Fibroblast of mammary gland (primary cell): ENCODE measurements at regions not wholly inside any gene's neighbourhood (a gene's known extent, or its start where the extent isn't known, plus 50 kb on each side); places are given as distances from the start of the nearest gene placed in this dataset.

Experiments used
- DNase-seq: peaks from one replicate; pipeline ENCODE4 v3.0.0-alpha.2; 2010; ENCODE audit warnings: low read depth
- H3K4me3 ChIP-seq: 2 replicates; pipeline ENCODE4 v1.5.1; 2011; ENCODE audit warnings: low read depth, mild to moderate bottlenecking, low read length, moderate library complexity; ENCODE audit not compliant: control insufficient read depth
- CTCF ChIP-seq: conservative IDR thresholded peaks from 2 replicates; pipeline ENCODE4 v1.5.1; 2011; ENCODE audit warnings: low read depth, low read length, inconsistent platforms; ENCODE audit not compliant: control insufficient read depth, insufficient read depth

GRCh38 chr12:124384299-124384894 lies 89.5 kb downstream of the RFLNA start:
- H3K4me3 ChIP-seq: no peak overlapping the region
- no peak for TF ChIP-seq CTCF
- DNase-seq: no peak

GRCh38 chr12:124383028-124383427 lies 88.1 kb downstream of the RFLNA start:
- no peak for TF ChIP-seq CTCF
- H3K4me3 ChIP-seq: no peak overlapping the region
- no peak for DNase-seq

- no peak overlapping the region for H3K4me3 ChIP-seq
- TF ChIP-seq CTCF: no peak
- DNase-seq: peak; percentile 79
These were observed 86.8 kb downstream of the RFLNA start for GRCh38 chr12:124381456-124382296.

- no peak overlapping the region for H3K4me3 ChIP-seq
- DNase-seq: no peak
- no peak for TF ChIP-seq CTCF
These were observed 86.0 kb downstream of the RFLNA start for GRCh38 chr12:124380796-124381455.

- peak; percentile 85 for DNase-seq
- H3K4me3 ChIP-seq: no peak overlapping the region
These were observed 85.3 kb downstream of the RFLNA start for GRCh38 chr12:124379938-124380754.

More at GRCh38 chr12:124379938-124380754, 85.3 kb downstream of the RFLNA start:
- TF ChIP-seq CTCF: peak; percentile 55
